ENCODE measurements at regions not wholly inside any gene's neighbourhood (a gene's known extent, or its start where the extent isn't known, plus 50 kb on each side); places are given as distances from the start of the nearest gene placed in this dataset.

GRCh38 chr6:121844898-121845297 lies 409.5 kb downstream of the GJA1 start:
- H3K27me3 ChIP-seq (ENCODE audit: control insufficient read depth, insufficient read depth, low read length): no peaks in the 10 kb centered on the region
- no peak for DNase-seq (ENCODE audit: low read depth, low spot score)
- intact Hi-C loops (cut with micrococcal nuclease; ENCODE audit: unreplicated experiment): loop anchor here (10.0 kb wide), 1 partner anchor 410 kb away; the partner anchor contains the start of gene GJA1
- CTCF ChIA-PET: no interaction called here
- BruUV-seq (replicated peaks): no TSS peak
- no peak for ATAC-seq
- no peaks in the 10 kb centered on the region for H3K36me3 ChIP-seq (ENCODE audit: control insufficient read depth, insufficient read depth, low read length)
- H3K4me3 ChIP-seq (ENCODE audit: low read depth in 2 of 2, low read length in 2 of 2): no peak overlapping the region
- no peak overlapping the region for H3K27ac ChIP-seq (ENCODE audit: low read length)
- TF ChIP-seq, protein P1, sequence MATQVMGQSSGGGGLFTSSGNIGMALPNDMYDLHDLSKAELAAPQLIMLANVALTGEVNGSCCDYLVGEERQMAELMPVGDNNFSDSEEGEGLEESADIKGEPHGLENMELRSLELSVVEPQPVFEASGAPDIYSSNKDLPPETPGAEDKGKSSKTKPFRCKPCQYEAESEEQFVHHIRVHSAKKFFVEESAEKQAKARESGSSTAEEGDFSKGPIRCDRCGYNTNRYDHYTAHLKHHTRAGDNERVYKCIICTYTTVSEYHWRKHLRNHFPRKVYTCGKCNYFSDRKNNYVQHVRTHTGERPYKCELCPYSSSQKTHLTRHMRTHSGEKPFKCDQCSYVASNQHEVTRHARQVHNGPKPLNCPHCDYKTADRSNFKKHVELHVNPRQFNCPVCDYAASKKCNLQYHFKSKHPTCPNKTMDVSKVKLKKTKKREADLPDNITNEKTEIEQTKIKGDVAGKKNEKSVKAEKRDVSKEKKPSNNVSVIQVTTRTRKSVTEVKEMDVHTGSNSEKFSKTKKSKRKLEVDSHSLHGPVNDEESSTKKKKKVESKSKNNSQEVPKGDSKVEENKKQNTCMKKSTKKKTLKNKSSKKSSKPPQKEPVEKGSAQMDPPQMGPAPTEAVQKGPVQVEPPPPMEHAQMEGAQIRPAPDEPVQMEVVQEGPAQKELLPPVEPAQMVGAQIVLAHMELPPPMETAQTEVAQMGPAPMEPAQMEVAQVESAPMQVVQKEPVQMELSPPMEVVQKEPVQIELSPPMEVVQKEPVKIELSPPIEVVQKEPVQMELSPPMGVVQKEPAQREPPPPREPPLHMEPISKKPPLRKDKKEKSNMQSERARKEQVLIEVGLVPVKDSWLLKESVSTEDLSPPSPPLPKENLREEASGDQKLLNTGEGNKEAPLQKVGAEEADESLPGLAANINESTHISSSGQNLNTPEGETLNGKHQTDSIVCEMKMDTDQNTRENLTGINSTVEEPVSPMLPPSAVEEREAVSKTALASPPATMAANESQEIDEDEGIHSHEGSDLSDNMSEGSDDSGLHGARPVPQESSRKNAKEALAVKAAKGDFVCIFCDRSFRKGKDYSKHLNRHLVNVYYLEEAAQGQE (IDR thresholded peaks at IDR 0.05; ENCODE audit: insufficient read depth in 1 of 2, low read depth in 2 of 2, low read length in 1 of 2): no peak
- TF ChIP-seq SIN3A (IDR thresholded peaks at IDR 0.05; ENCODE audit: borderline replicate concordance, insufficient read depth, low read depth, low read length) (no peak), POLR2AphosphoS5 (IDR thresholded peaks at IDR 0.05; ENCODE audit: low read depth, low read length) (no peak), TCF7L2 (IDR thresholded peaks at IDR 0.05; ENCODE audit: low read depth, low read length) (no peak)
- TF ChIP-seq, protein P2, sequence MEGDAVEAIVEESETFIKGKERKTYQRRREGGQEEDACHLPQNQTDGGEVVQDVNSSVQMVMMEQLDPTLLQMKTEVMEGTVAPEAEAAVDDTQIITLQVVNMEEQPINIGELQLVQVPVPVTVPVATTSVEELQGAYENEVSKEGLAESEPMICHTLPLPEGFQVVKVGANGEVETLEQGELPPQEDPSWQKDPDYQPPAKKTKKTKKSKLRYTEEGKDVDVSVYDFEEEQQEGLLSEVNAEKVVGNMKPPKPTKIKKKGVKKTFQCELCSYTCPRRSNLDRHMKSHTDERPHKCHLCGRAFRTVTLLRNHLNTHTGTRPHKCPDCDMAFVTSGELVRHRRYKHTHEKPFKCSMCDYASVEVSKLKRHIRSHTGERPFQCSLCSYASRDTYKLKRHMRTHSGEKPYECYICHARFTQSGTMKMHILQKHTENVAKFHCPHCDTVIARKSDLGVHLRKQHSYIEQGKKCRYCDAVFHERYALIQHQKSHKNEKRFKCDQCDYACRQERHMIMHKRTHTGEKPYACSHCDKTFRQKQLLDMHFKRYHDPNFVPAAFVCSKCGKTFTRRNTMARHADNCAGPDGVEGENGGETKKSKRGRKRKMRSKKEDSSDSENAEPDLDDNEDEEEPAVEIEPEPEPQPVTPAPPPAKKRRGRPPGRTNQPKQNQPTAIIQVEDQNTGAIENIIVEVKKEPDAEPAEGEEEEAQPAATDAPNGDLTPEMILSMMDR (IDR thresholded peaks at IDR 0.05): no peak
- H3K9me3 ChIP-seq (ENCODE audit: control insufficient read depth, insufficient read depth, low read depth, low read length): no peaks in the 10 kb centered on the region
- POLR2A ChIA-PET: no interaction called here
- in situ Hi-C loops (cut with HindIII; ENCODE audit: low pct_unique_long_range_greater_than_20kb, low sequenced_read_pairs): no loop called here
- no peaks in the 10 kb centered on the region for H3K4me1 ChIP-seq (ENCODE audit: control insufficient read depth, insufficient read depth, low read length)

GRCh38 chr6:121847806-121848522 lies 412.5 kb downstream of the GJA1 start:
- H3K27ac ChIP-seq (ENCODE audit: low read length): no peak overlapping the region
- POLR2A ChIA-PET: no interaction called here
- TF ChIP-seq TCF7L2 (IDR thresholded peaks at IDR 0.05; ENCODE audit: low read depth, low read length) (no peak), SIN3A (IDR thresholded peaks at IDR 0.05; ENCODE audit: borderline replicate concordance, insufficient read depth, low read depth, low read length) (no peak), POLR2AphosphoS5 (IDR thresholded peaks at IDR 0.05; ENCODE audit: low read depth, low read length) (no peak)
- TF ChIP-seq, protein P2 (IDR thresholded peaks at IDR 0.05): no peak
- TF ChIP-seq, protein P1 (IDR thresholded peaks at IDR 0.05; ENCODE audit: insufficient read depth in 1 of 2, low read depth in 2 of 2, low read length in 1 of 2): no peak

More at GRCh38 chr6:121847806-121848522, 412.5 kb downstream of the GJA1 start:
- DNase-seq (ENCODE audit: low read depth, low spot score): no peak
- no peaks in the 10 kb centered on the region for H3K36me3 ChIP-seq (ENCODE audit: control insufficient read depth, insufficient read depth, low read length)
- H3K4me1 ChIP-seq (ENCODE audit: control insufficient read depth, insufficient read depth, low read length): no peaks in the 10 kb centered on the region
- in situ Hi-C loops (cut with HindIII; ENCODE audit: low pct_unique_long_range_greater_than_20kb, low sequenced_read_pairs): no loop called here
- CTCF ChIA-PET: no interaction called here
- no TSS peak for BruUV-seq (replicated peaks)
- H3K9me3 ChIP-seq (ENCODE audit: control insufficient read depth, insufficient read depth, low read depth, low read length): no peaks in the 10 kb centered on the region
- no peaks in the 10 kb centered on the region for H3K27me3 ChIP-seq (ENCODE audit: control insufficient read depth, insufficient read depth, low read length)
- no peak overlapping the region for H3K4me3 ChIP-seq (ENCODE audit: low read depth in 2 of 2, low read length in 2 of 2)
- intact Hi-C loops (cut with micrococcal nuclease; ENCODE audit: unreplicated experiment): loop anchor here (10.0 kb wide), 1 partner anchor 413 kb away; the partner anchor contains the start of gene GJA1
- no peak for ATAC-seq

All from Panc1 (cell line).